ENCODE measurements at regions not wholly inside any gene's neighbourhood (a gene's known extent, or its start where the extent isn't known, plus 50 kb on each side); places are given as distances from the start of the nearest gene placed in this dataset.
A peak's percentile ranks its signal among the peaks of the same experiment; 100 is the strongest.
"Not testable (repeated sequence)": the region's sequence is repeated elsewhere in the genome, so short reads cannot be mapped to it uniquely, and the experiment has no call there.

DNA sequence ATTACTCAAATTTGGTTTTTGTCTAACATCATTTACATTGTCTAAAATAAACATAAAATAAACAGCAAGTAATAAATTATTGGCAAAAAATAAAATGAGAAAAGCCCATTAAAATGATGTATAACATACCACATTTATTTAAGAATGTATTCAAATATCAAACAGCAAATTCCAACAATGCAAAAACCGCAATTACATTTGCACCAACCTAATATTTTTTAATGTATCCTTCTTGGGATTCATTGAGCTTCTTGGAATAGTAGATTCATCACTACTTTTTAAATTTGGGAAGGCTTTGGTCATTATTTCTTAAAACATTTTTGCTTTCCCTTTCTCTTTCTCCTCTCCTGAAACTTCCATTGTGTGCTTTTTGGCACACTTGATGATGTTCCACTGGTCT is 400.2 kb downstream of the MAGEE1 start:
- no peak for DNase-seq (ENCODE audit: low spot score, unreplicated experiment)
- TF ChIP-seq, protein P1, sequence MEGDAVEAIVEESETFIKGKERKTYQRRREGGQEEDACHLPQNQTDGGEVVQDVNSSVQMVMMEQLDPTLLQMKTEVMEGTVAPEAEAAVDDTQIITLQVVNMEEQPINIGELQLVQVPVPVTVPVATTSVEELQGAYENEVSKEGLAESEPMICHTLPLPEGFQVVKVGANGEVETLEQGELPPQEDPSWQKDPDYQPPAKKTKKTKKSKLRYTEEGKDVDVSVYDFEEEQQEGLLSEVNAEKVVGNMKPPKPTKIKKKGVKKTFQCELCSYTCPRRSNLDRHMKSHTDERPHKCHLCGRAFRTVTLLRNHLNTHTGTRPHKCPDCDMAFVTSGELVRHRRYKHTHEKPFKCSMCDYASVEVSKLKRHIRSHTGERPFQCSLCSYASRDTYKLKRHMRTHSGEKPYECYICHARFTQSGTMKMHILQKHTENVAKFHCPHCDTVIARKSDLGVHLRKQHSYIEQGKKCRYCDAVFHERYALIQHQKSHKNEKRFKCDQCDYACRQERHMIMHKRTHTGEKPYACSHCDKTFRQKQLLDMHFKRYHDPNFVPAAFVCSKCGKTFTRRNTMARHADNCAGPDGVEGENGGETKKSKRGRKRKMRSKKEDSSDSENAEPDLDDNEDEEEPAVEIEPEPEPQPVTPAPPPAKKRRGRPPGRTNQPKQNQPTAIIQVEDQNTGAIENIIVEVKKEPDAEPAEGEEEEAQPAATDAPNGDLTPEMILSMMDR (IDR thresholded peaks at IDR 0.05; ENCODE audit: unreplicated experiment) = no peak

DNA sequence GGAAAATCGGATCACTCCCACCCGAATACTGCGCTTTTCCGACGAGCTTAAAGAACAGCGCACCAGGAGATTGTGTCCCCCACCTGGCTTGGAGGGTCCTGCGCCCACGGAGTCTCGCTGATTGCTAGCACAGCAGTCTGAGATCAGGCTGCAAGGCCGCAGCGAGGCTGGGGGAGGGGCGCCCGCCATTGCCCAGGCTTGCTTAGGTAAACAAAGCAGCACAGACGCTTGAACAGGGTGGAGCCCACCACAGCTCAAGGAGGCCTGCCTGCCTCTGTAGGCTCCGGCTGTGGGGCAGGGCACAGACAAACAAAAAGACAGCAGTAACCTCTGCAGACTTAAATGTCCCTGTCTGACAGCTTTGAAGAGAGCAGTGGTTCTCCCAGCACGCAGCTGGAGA is 413.4 kb downstream of the MAGEE1 start:
- H3K4me1 Mint-ChIP-seq (ENCODE audit: low read depth); H3K36me3 Mint-ChIP-seq (ENCODE audit: insufficient read depth); H3K27ac Mint-ChIP-seq; H3K27me3 Mint-ChIP-seq; H3K4me3 Mint-ChIP-seq (ENCODE audit: low read depth): not testable (repeated sequence)
- DNase-seq (ENCODE audit: low spot score, unreplicated experiment) = peak; percentile 16
- H3K9me3 Mint-ChIP-seq (ENCODE audit: low read depth) = peaks cover 46% of the 10 kb centered on the region

More for the DNA sequence above, 400.2 kb downstream of the MAGEE1 start:
- no peaks in the 10 kb centered on the region for H3K36me3 Mint-ChIP-seq (ENCODE audit: insufficient read depth)
- H3K9me3 Mint-ChIP-seq (ENCODE audit: low read depth) = peaks cover 16% of the 10 kb centered on the region
- H3K4me3 Mint-ChIP-seq (ENCODE audit: low read depth) = no peak overlapping the region
- no peak overlapping the region for H3K27ac Mint-ChIP-seq
- no peaks in the 10 kb centered on the region for H3K27me3 Mint-ChIP-seq
- H3K4me1 Mint-ChIP-seq (ENCODE audit: low read depth) = no peaks in the 10 kb centered on the region

DNA sequence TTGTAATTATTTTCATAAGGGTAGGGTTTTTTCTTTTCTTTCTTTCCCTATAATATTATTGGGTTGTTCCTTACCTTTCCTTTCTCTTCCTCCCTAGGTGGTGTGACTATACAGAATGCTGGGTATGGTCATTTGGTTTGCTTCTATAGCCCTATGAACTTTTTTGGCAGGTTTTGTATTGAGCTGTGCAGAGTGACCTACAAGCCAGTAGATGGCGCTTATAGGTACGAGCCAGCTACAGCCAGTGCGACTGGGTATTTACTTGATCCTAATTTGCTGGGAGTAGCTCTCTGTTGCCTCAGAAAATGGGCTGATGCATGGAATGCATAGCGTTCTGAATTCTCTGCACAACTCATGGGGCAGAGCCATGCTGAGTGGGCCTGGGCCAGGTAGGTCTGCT is 423.3 kb downstream of the MAGEE1 start:
- Mint-ChIP-seq H3K36me3 (ENCODE audit: insufficient read depth) (peaks cover 3% of the 10 kb centered on the region), H3K27me3 (no peaks in the 10 kb centered on the region), H3K9me3 (ENCODE audit: low read depth) (peaks cover 35% of the 10 kb centered on the region), H3K27ac (no peak overlapping the region), H3K4me3 (ENCODE audit: low read depth) (no peak overlapping the region), H3K4me1 (ENCODE audit: low read depth) (no peaks in the 10 kb centered on the region)
- DNase-seq (ENCODE audit: low spot score, unreplicated experiment) = no peak
- TF ChIP-seq, protein P1 (IDR thresholded peaks at IDR 0.05; ENCODE audit: unreplicated experiment) = no peak

DNA sequence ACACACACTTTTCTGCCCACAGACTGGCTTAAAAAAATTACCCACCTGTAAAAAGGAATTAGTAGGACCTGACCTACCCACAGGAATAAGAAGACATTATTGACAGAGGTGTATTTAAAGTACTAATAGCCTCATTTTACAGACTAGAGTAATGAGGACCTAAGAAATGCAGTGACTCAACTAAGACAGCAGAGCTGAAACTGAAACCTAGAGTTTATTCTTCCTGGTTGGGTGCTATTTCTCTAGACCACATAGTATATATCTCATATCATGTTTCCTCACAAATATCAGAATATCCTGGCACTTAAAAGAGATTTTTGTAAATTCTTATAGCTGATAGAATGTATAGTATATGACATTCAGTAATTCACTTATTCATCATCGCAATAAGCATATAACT is 435.0 kb downstream of the MAGEE1 start:
- Mint-ChIP-seq H3K36me3 (ENCODE audit: insufficient read depth) (no peaks in the 10 kb centered on the region), H3K4me3 (ENCODE audit: low read depth) (no peak overlapping the region), H3K27ac (no peak overlapping the region), H3K9me3 (ENCODE audit: low read depth) (peaks cover 18% of the 10 kb centered on the region), H3K27me3 (no peaks in the 10 kb centered on the region), H3K4me1 (ENCODE audit: low read depth) (no peaks in the 10 kb centered on the region)
- TF ChIP-seq, protein P1 (IDR thresholded peaks at IDR 0.05; ENCODE audit: unreplicated experiment) = no peak
- DNase-seq (ENCODE audit: low spot score, unreplicated experiment) = no peak

DNA sequence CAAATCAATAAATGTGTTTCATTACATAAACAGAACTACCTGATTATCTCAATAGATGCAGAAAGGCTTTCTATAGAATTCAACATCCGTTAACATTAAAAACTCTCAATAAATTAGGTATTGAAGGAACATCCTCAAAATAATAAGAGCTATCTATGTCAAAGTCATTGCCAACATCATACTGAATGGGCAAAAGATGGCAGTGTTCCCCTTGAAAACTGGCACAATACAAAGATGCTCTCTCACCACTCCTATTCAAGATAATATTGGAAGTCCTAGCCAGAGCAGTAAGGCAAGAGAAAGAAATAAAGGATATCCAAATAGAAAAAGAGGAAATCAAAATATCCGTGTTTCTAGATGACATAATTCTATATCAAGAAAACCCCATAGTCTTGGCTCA is 466.4 kb downstream of the MAGEE1 start:
- Mint-ChIP-seq H3K9me3 (ENCODE audit: low read depth) (peaks cover 60% of the 10 kb centered on the region), H3K4me3 (ENCODE audit: low read depth) (no peak overlapping the region), H3K36me3 (ENCODE audit: insufficient read depth) (peaks cover 1% of the 10 kb centered on the region), H3K27me3 (no peaks in the 10 kb centered on the region), H3K27ac (no peak overlapping the region), H3K4me1 (ENCODE audit: low read depth) (no peaks in the 10 kb centered on the region)
- TF ChIP-seq, protein P1 (IDR thresholded peaks at IDR 0.05; ENCODE audit: unreplicated experiment) = no peak
- DNase-seq (ENCODE audit: low spot score, unreplicated experiment) = no peak

DNA sequence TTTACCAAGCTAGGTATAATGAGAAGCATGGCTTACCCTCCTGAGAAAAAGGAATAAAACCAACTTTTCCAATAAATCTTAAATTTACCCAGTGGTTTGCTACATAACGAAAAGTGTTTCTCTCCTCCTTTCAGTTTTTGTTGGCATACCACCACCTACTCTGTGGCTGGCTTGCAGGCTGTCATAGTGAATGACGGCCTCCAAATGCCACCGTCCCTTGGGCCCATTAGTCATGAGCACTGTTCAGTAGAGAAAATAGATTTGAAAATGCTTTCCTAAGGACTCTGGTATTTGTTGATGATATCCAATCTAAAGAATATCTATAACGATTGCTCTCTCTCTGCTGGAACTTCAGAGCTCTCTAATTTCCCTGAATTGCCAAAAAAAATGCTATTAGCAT is 488.3 kb downstream of the MAGEE1 start:
- H3K27me3 Mint-ChIP-seq = no peaks in the 10 kb centered on the region
- no peak for DNase-seq (ENCODE audit: low spot score, unreplicated experiment)
- H3K27ac Mint-ChIP-seq = no peak overlapping the region
- no peaks in the 10 kb centered on the region for H3K4me1 Mint-ChIP-seq (ENCODE audit: low read depth)
- H3K9me3 Mint-ChIP-seq (ENCODE audit: low read depth) = peaks cover 36% of the 10 kb centered on the region
- no peak overlapping the region for H3K4me3 Mint-ChIP-seq (ENCODE audit: low read depth)
- TF ChIP-seq, protein P1 (IDR thresholded peaks at IDR 0.05; ENCODE audit: unreplicated experiment) = no peak
- peaks cover 6% of the 10 kb centered on the region for H3K36me3 Mint-ChIP-seq (ENCODE audit: insufficient read depth)
